IgD-negative memory B cell (primary cell): ENCODE measurements at regions not wholly inside any gene's neighbourhood (a gene's known extent, or its start where the extent isn't known, plus 50 kb on each side); places are given as distances from the start of the nearest gene placed in this dataset.

Source experiments
- H3K27ac Mint-ChIP-seq, 3 donors: one replicate each; pipeline ENCODE4 v1.8.0; 2020 to 2022; ENCODE audit warnings: mild to moderate bottlenecking in 3 of 3, mixed read lengths in 3 of 3, moderate library complexity in 1 of 3
- H3K27me3 Mint-ChIP-seq: one replicate; pipeline ENCODE4 v1.8.0; 2021; ENCODE audit warnings: mixed read lengths
- H3K36me3 Mint-ChIP-seq: one replicate; pipeline ENCODE4 v1.8.0; 2020; ENCODE audit warnings: mild to moderate bottlenecking, mixed read lengths
- H3K4me1 Mint-ChIP-seq, 3 donors: one replicate each; pipeline ENCODE4 v1.8.0; 2020 to 2022; ENCODE audit warnings: mixed read lengths in 3 of 3, mild to moderate bottlenecking in 1 of 3
- H3K4me3 Mint-ChIP-seq, 4 donors: one replicate each; pipeline ENCODE4 v1.8.0; 2020 to 2022; ENCODE audit warnings: mild to moderate bottlenecking in 4 of 4, mixed read lengths in 4 of 4, moderate library complexity in 3 of 4
- H3K9me3 Mint-ChIP-seq, 3 donors: one replicate each; pipeline ENCODE4 v1.8.0; 2020 to 2021; ENCODE audit warnings: mixed read lengths in 3 of 3, mild to moderate bottlenecking in 1 of 3

DNA sequence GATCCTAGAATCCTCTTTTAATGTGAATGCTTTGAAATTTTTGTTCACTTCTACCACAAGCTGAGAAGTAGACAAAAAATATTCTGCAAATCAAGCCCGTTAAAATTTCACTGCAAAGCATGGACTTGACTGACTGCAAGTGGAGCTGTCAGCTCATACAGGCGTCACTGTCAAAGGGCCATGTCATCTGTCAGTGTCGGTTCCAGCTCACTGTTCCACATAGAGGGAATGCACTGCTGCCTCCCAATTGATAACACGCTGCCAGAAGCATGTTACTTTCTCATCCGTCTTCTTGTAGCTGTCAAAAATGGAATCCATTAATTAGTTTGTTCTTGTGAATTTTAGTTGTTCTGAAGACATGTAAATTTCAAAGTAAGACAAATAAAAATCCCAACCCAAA lies 50.4 kb upstream of the FBXL4 start:
- Mint-ChIP-seq H3K27ac (no peak overlapping the region), H3K36me3 (no peaks in the 10 kb centered on the region), H3K4me1 (no peaks in the 10 kb centered on the region), H3K27me3 (peaks cover 5% of the 10 kb centered on the region), H3K9me3 (peaks cover 0 to 2% (median 2%) of the 10 kb centered on the region in 3 donors), H3K4me3 (no peak overlapping the region)
